HCT116 (cell line): ENCODE measurements at regions not wholly inside any gene's neighbourhood (a gene's known extent, or its start where the extent isn't known, plus 50 kb on each side); places are given as distances from the start of the nearest gene placed in this dataset.

ENCODE experiments used
- ATAC-seq: fragments of 200-7000 bp; cut with Tn5 transposase; 2 replicates; pipeline ENCODE4 v1.9.1; 2020; ENCODE audit warnings: mild to moderate bottlenecking, moderate library complexity
- BruUV-seq: library from RNA; stranded (reverse); fragments of 400-500 nt; replicated peaks from 2 replicates; lab custom pipeline; 2021; lab: Mats Ljungman, UMichigan
- CTCF ChIA-PET: fragments of 300-600 bp; sonication (Branson Sonifier 250); formaldehyde crosslinking; loops from one replicate; lab custom pipeline; 2021; ENCODE audit warnings: antibody characterized with exemption; lab: Charles Lee
- POLR2A ChIA-PET: fragments of 300-600, 350-600 bp; sonication (Branson Sonifier 250); formaldehyde crosslinking; loops from one replicate; lab custom pipeline; 2021; ENCODE audit warnings: antibody characterized with exemption; lab: Charles Lee
- RAD21 ChIA-PET, 2 experiments: fragments of 300-600 bp; sonication (Branson Sonifier 250); formaldehyde crosslinking; loops; one replicate each; lab custom pipeline; 2023; ENCODE audit warnings: low total read pairs in 2 of 2; ENCODE audit not compliant: uncharacterized antibody in 2 of 2, unreplicated experiment in 2 of 2, low non-redundant PET in 1 of 2; lab: Charles Lee
- DNase-seq: peaks from one replicate; pipeline ENCODE4 v3.0.0-alpha.2; 2010; ENCODE audit warnings: low read depth, low spot score
- H2AFZ ChIP-seq: fragments of 200-600 bp; shearing (Covaris generic), sonication (generic); 2 replicates; pipeline ENCODE4 v1.6.1; 2017; ENCODE audit warnings: low read depth, mixed run types, mixed read lengths, antibody characterized with exemption, low read length; ENCODE audit not compliant: poor library complexity, severe bottlenecking
- H3K27ac ChIP-seq: 2 replicates; pipeline ENCODE4 v1.5.1; 2012; ENCODE audit warnings: low read depth, low read length
- H3K27me3 ChIP-seq: fragments of 200-600 bp; sonication (generic); 2 replicates; pipeline ENCODE4 v1.6.1; 2016; ENCODE audit warnings: mixed run types, low read length, mixed read lengths; ENCODE audit not compliant: insufficient read depth
- H3K36me3 ChIP-seq, 2 experiments: fragments of 200-500 bp in 1 of 2; fragments of 200-600 bp in 1 of 2; sonication (Bioruptor generic) in 1 of 2; sonication (generic) in 1 of 2; 2 replicates each; pipeline versions ENCODE4 v1.5.1 to v1.6.1; 2014 to 2016; ENCODE audit warnings: low read length in 2 of 2, inconsistent platforms in 1 of 2, mixed read lengths in 1 of 2, mixed run types in 1 of 2; ENCODE audit not compliant: insufficient read depth in 2 of 2, control insufficient read depth in 1 of 2
- H3K4me1 ChIP-seq, 2 experiments: fragments of 200-600 bp in 1 of 2; sonication (generic) in 1 of 2; 2 replicates each; pipeline versions ENCODE4 v1.5.1 to v1.6.1; 2012 to 2017; ENCODE audit warnings: low read length in 2 of 2, inconsistent platforms in 1 of 2, mild to moderate bottlenecking in 1 of 2, mixed read lengths in 1 of 2, mixed run types in 1 of 2, moderate library complexity in 1 of 2; ENCODE audit not compliant: insufficient read depth in 2 of 2, control insufficient read depth in 1 of 2
- H3K4me2 ChIP-seq: fragments of 200-600 bp; sonication (generic); 2 replicates; pipeline ENCODE4 v1.6.1; 2017; ENCODE audit warnings: mixed run types, low read length, mixed read lengths
- H3K4me3 ChIP-seq, 2 experiments: fragments of 200-600 bp in 1 of 2; sonication (generic) in 1 of 2; replicated peaks in 1 of 2; 2 replicates each; pipeline ENCODE4 v1.5.1; 2011 to 2016; ENCODE audit warnings: low read length in 2 of 2, control low read depth in 1 of 2, low read depth in 1 of 2, mild to moderate bottlenecking in 1 of 2, mixed read lengths in 1 of 2, mixed run types in 1 of 2
- H3K79me2 ChIP-seq: fragments of 200-600 bp; sonication (generic); 2 replicates; pipeline ENCODE4 v1.6.1; 2017; ENCODE audit warnings: mild to moderate bottlenecking, mixed run types, low read length, moderate library complexity, mixed read lengths; ENCODE audit not compliant: insufficient read depth
- H3K9ac ChIP-seq: fragments of 200-600 bp; sonication (generic); 2 replicates; pipeline ENCODE4 v1.6.1; 2016; ENCODE audit warnings: low read length, mixed read lengths
- H3K9me2 ChIP-seq: fragments of 200-600 bp; sonication (generic), shearing (Covaris generic); 2 replicates; pipeline ENCODE4 v1.6.1; 2017; ENCODE audit warnings: mixed run types, mild to moderate bottlenecking, moderate library complexity; ENCODE audit not compliant: insufficient read depth
- H3K9me3 ChIP-seq, 2 experiments: fragments of 200-500 bp in 1 of 2; fragments of 200-600 bp in 1 of 2; sonication (Bioruptor generic) in 1 of 2; sonication (generic) in 1 of 2; 2 replicates each; pipeline ENCODE4 v1.6.1; 2014 to 2017; ENCODE audit warnings: low read length in 2 of 2, mixed read lengths in 2 of 2, inconsistent platforms in 1 of 2, low read depth in 1 of 2, mild to moderate bottlenecking in 1 of 2, mixed run types in 1 of 2, moderate library complexity in 1 of 2; ENCODE audit not compliant: control insufficient read depth in 1 of 2, insufficient read depth in 1 of 2
- H4K20me1 ChIP-seq: fragments of 200-600 bp; sonication (generic), shearing (Covaris generic); 2 replicates; pipeline ENCODE4 v1.6.1; 2017; ENCODE audit warnings: mixed run types, mild to moderate bottlenecking, moderate library complexity; ENCODE audit not compliant: insufficient read depth
- EGR1 ChIP-seq: IDR thresholded peaks from 2 replicates; pipeline ENCODE4 v1.6.1; 2012; ENCODE audit warnings: low read depth
- JUND ChIP-seq: IDR thresholded peaks from 2 replicates; pipeline ENCODE4 v1.6.1; 2012
- MAX ChIP-seq: IDR thresholded peaks from 2 replicates; pipeline ENCODE4 v1.6.1; 2012
- POLR2AphosphoS5 ChIP-seq: IDR thresholded peaks from 2 replicates; pipeline ENCODE4 v1.6.1; 2011; ENCODE audit warnings: mild to moderate bottlenecking, low read depth, low read length, moderate library complexity
- SIN3A ChIP-seq: IDR thresholded peaks from 2 replicates; pipeline ENCODE4 v1.6.1; 2012; ENCODE audit warnings: low read depth
- TCF7L2 ChIP-seq: IDR thresholded peaks from 2 replicates; pipeline ENCODE4 v1.7.0; 2011; ENCODE audit warnings: borderline replicate concordance, inconsistent platforms; ENCODE audit not compliant: insufficient read depth, insufficient read length; ENCODE audit errors: extremely low read depth
- ZBTB33 ChIP-seq: IDR thresholded peaks from 2 replicates; pipeline ENCODE4 v1.6.1; 2011; ENCODE audit warnings: mild to moderate bottlenecking, low read length, moderate library complexity; ENCODE audit not compliant: insufficient replicate concordance; ENCODE audit errors: extremely low read depth
- ZFX ChIP-seq: fragments of 450-650 bp; IDR thresholded peaks from 2 replicates; pipeline ENCODE4 v1.6.1; 2017
- intact Hi-C: fragments of 100-400 bp; cut with micrococcal nuclease; formaldehyde crosslinking; loops from 2 replicates; pipeline ENCODE4 v1.10.0; 2022

DNA sequence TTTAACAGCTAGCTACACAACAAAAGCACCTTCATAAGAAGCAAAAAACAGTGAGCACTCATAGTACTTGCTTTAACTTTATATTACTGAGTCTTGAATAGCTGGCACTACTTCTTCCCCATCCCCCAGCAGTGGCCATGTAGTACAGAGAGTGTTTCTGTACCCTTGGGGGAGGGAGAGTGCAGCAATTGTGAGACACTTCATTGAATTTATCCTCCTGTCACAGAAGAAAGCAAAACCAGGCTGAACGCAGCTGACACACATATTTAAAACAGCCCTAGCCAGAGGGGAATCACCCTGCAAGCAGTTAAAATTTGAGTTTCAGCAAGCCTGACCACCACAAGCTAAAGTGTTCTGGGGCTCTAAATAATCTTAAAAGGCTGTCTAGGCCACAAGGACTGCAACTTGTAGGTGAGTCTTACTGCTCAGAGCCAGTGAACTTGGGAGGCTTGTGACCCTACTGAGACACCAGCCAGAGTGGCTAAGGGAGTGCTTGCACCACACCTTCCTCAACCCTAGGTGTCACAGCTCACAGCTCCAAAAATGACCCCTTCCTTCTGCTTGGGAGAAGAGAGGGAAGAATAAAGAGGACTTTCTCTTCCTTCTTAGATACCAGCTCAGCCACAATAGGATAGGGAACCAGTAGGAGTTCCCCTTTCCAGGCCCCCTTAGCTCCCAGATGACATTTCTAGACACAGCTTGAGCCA, 97.7 kb upstream of the MEOX2 start:
- intact Hi-C loops: no loop called here
- Histone ChIP-seq H3K9ac (no peak overlapping the region), H3K4me3 (no peak overlapping the region), H3K79me2 (no peaks in the 10 kb centered on the region), H3K27me3 (no peaks in the 10 kb centered on the region), H3K9me2 (0 out of 2 replicates have a peak, but pooled peaks cover 3% of the 10 kb centered on the region), H2AFZ (no peak overlapping the region), H4K20me1 (no peaks in the 10 kb centered on the region), H3K27ac (no peak overlapping the region), H3K4me2 (no peak overlapping the region), H3K4me1 (no peaks in the 10 kb centered on the region), H3K9me3 (no peaks in the 10 kb centered on the region), H3K36me3 (no peaks in the 10 kb centered on the region)
- ChIA-PET RAD21 (no interaction called here), CTCF (interaction anchor here (0.9 kb wide), 1 partner anchor 63 kb away, joined by 3 read pairs; no protein-coding TSS in a partner anchor), POLR2A (no interaction called here)
- ATAC-seq (no peak), DNase-seq (no peak)
- BruUV-seq: no TSS peak
- TF ChIP-seq TCF7L2 (no peak), JUND (no peak), EGR1 (no peak), ZFX (no peak), MAX (no peak), ZBTB33 (no peak), SIN3A (no peak), POLR2AphosphoS5 (no peak)
